ENCODE measurements at regions not wholly inside any gene's neighbourhood (a gene's known extent, or its start where the extent isn't known, plus 50 kb on each side); places are given as distances from the start of the nearest gene placed in this dataset.

GRCh38 chr12:131250028-131250950 is 296.6 kb downstream of the ADGRD1 start:
- H3K4me3 ChIP-seq (ENCODE audit: low read depth, low read length), result no peak overlapping the region
- TF ChIP-seq POLR2A (IDR thresholded peaks at IDR 0.05; ENCODE audit: extremely low read depth, insufficient read length) (no peak), CTCF (IDR thresholded peaks at IDR 0.05; ENCODE audit: low read depth, low read length) (no peak), MYC (IDR thresholded peaks at IDR 0.05; ENCODE audit: low read depth, low read length) (no peak), MAX (IDR thresholded peaks at IDR 0.05; ENCODE audit: low read depth, low read length) (no peak)
- no peak for DNase-seq (ENCODE audit: low read depth)

GRCh38 chr12:131250951-131251315 is 297.2 kb downstream of the ADGRD1 start:
- no peak for TF ChIP-seq CTCF (IDR thresholded peaks at IDR 0.05; ENCODE audit: low read depth, low read length)
- TF ChIP-seq MYC (IDR thresholded peaks at IDR 0.05; ENCODE audit: low read depth, low read length), result no peak
- TF ChIP-seq MAX (IDR thresholded peaks at IDR 0.05; ENCODE audit: low read depth, low read length), result no peak
- TF ChIP-seq POLR2A (IDR thresholded peaks at IDR 0.05; ENCODE audit: extremely low read depth, insufficient read length), result no peak
- no peak for DNase-seq (ENCODE audit: low read depth)
- no peak overlapping the region for H3K4me3 ChIP-seq (ENCODE audit: low read depth, low read length)

GRCh38 chr12:131251336-131252101 is 297.8 kb downstream of the ADGRD1 start:
- H3K4me3 ChIP-seq (ENCODE audit: low read depth, low read length), result no peak overlapping the region
- DNase-seq (ENCODE audit: low read depth), result no peak

GRCh38 chr12:131253376-131254026 is 299.8 kb downstream of the ADGRD1 start:
- TF ChIP-seq MAX (IDR thresholded peaks at IDR 0.05; ENCODE audit: low read depth, low read length), result no peak
- no peak for TF ChIP-seq MYC (IDR thresholded peaks at IDR 0.05; ENCODE audit: low read depth, low read length)
- TF ChIP-seq CTCF (IDR thresholded peaks at IDR 0.05; ENCODE audit: low read depth, low read length), result no peak
- no peak for TF ChIP-seq POLR2A (IDR thresholded peaks at IDR 0.05; ENCODE audit: extremely low read depth, insufficient read length)
- H3K4me3 ChIP-seq (ENCODE audit: low read depth, low read length), result no peak overlapping the region
- DNase-seq (ENCODE audit: low read depth), result no peak

More at GRCh38 chr12:131251336-131252101, 297.8 kb downstream of the ADGRD1 start:
- TF ChIP-seq POLR2A (IDR thresholded peaks at IDR 0.05; ENCODE audit: extremely low read depth, insufficient read length), result no peak
- no peak for TF ChIP-seq CTCF (IDR thresholded peaks at IDR 0.05; ENCODE audit: low read depth, low read length)
- TF ChIP-seq MYC (IDR thresholded peaks at IDR 0.05; ENCODE audit: low read depth, low read length), result no peak
- no peak for TF ChIP-seq MAX (IDR thresholded peaks at IDR 0.05; ENCODE audit: low read depth, low read length)

- TF ChIP-seq CTCF (IDR thresholded peaks at IDR 0.05; ENCODE audit: low read depth, low read length) (no peak), MYC (IDR thresholded peaks at IDR 0.05; ENCODE audit: low read depth, low read length) (no peak), MAX (IDR thresholded peaks at IDR 0.05; ENCODE audit: low read depth, low read length) (no peak), POLR2A (IDR thresholded peaks at IDR 0.05; ENCODE audit: extremely low read depth, insufficient read length) (no peak)
- no peak overlapping the region for H3K4me3 ChIP-seq (ENCODE audit: low read depth, low read length)
- no peak for DNase-seq (ENCODE audit: low read depth)
Measured at GRCh38 chr12:131254374-131254773, 300.7 kb downstream of the ADGRD1 start.

Measured in NB4 (cell line).